Stomach smooth muscle (tissue), 2 donors: ENCODE measurements at regions not wholly inside any gene's neighbourhood (a gene's known extent, or its start where the extent isn't known, plus 50 kb on each side); places are given as distances from the start of the nearest gene placed in this dataset.

Source experiments
- H3K27ac ChIP-seq: one replicate; pipeline ENCODE4 v1.7.0; 2013; ENCODE audit warnings: mild to moderate bottlenecking, low read length, inconsistent platforms
- H3K27me3 ChIP-seq, 2 donors: one replicate each; pipeline ENCODE4 v1.7.0; 2013; ENCODE audit warnings: low read length in 2 of 2; ENCODE audit not compliant: insufficient read depth in 2 of 2, control insufficient read depth in 1 of 2
- H3K36me3 ChIP-seq, 2 donors: one replicate each; pipeline ENCODE4 v1.7.0; 2013; ENCODE audit warnings: low read length in 2 of 2; ENCODE audit not compliant: control insufficient read depth in 2 of 2, insufficient read depth in 2 of 2
- H3K4me1 ChIP-seq: one replicate; pipeline ENCODE4 v1.7.0; 2013; ENCODE audit warnings: low read length; ENCODE audit not compliant: control insufficient read depth, insufficient read depth
- H3K4me3 ChIP-seq, 2 donors: one replicate each; pipeline ENCODE4 v1.7.0; 2013; ENCODE audit warnings: low read length in 2 of 2
- H3K9ac ChIP-seq, 2 donors: one replicate each; pipeline ENCODE4 v1.7.0; 2013; ENCODE audit warnings: low read length in 2 of 2, mild to moderate bottlenecking in 1 of 2
- H3K9me3 ChIP-seq, 2 donors: one replicate each; pipeline ENCODE4 v1.7.0; 2013; ENCODE audit warnings: low read length in 2 of 2; ENCODE audit not compliant: control insufficient read depth in 2 of 2
- donor health status: healthy.
- donor health status: Pancreatic carcinoma.

DNA sequence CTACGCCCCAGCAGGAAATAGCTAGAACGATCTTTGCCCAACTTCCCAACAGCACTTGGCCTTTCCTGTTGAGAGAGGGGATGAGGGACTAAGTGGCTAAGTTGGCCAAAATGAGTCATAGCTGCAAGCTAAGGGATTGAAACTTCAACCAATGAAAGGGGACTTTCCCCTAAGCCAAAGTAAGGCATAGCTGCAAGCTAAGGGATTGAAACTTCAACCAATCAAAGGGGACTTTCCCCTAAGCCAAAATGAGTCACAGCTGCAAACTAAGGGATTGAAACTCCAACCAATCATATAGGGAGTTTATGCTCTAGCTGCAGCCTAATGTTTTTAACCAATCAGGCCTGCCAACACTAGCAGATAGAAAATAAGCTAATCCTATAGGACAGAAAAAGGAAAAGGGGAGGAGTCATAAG lies 100.5 kb upstream of the SSTR1 start:
- Histone ChIP-seq H3K4me1 (no peaks in the 10 kb centered on the region), H3K9ac (no peak overlapping the region), H3K36me3 (no peaks in the 10 kb centered on the region), H3K4me3 (no peak overlapping the region), H3K27ac (no peak overlapping the region), H3K27me3 (no peaks in the 10 kb centered on the region), H3K9me3 (peaks cover 0 to 3% of the 10 kb centered on the region in 2 donors)

DNA sequence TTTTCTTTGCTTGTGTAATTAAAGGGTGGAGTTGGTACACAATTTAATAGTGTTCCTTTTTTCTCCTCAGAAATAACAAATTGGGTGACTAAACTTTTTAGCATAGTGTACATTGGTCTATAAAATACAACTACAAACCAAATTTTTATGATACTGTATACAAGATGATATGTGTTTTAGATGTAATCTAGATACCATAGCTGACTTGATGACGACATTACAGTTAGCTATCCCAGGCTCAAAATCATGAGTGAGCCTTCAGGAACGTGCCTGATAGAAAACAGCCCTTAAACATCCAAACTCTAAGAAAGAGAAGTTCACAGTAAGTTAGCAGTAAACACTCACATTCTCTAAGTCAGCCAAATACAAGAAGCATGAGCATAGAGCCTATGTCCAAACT lies 99.0 kb upstream of the SSTR1 start:
- Histone ChIP-seq H3K27ac (no peak overlapping the region), H3K36me3 (no peaks in the 10 kb centered on the region), H3K4me1 (no peaks in the 10 kb centered on the region), H3K27me3 (no peaks in the 10 kb centered on the region), H3K4me3 (no peak overlapping the region), H3K9ac (no peak overlapping the region), H3K9me3 (peaks cover 0 to 3% of the 10 kb centered on the region in 2 donors)

DNA sequence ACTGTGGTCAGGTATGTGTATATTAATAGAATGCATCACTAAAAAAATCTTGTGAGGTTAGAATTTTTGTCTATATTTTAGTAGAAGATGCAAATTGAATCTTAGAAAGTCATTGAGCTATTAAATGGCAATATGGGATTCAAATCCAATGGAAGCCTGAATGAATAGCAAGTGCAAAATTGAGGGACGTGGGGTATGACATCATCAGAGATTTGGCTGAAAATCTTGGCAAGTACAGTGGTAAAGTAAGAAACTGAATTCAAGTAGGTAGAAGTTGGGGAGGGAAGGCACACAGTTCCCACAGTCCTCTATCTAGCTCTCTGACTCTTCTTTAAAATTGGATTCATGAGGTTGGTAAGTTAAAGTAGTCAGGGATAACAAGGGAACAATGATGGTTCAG lies 97.4 kb upstream of the SSTR1 start:
- H3K27ac ChIP-seq = no peak overlapping the region
- peaks cover 0 to 3% of the 10 kb centered on the region in 2 donors for H3K9me3 ChIP-seq
- H3K27me3 ChIP-seq = no peaks in the 10 kb centered on the region
- H3K4me3 ChIP-seq = no peak overlapping the region
- no peak overlapping the region for H3K9ac ChIP-seq
- no peaks in the 10 kb centered on the region for H3K4me1 ChIP-seq
- no peaks in the 10 kb centered on the region for H3K36me3 ChIP-seq

DNA sequence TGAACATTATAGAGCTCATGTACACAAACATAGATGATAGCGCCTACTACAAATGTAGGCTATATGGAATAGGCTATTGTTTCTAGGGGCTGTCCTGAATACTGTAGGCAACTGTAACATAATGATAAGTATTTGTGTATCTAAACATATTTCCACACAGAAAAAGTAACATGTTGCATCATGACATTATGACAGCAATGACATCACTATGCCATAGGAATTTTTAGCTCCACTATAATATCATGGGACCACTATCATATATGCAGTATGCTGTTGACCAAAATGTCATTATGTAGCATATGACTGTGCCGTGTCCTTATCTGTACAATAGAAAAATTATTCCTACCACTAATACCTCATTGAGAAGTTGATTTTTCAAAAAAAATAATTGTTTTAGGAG lies 96.7 kb upstream of the SSTR1 start:
- Histone ChIP-seq H3K36me3 (no peaks in the 10 kb centered on the region), H3K4me1 (no peaks in the 10 kb centered on the region), H3K9me3 (peaks cover 0 to 3% of the 10 kb centered on the region in 2 donors), H3K4me3 (no peak overlapping the region), H3K9ac (no peak overlapping the region), H3K27me3 (no peaks in the 10 kb centered on the region), H3K27ac (no peak overlapping the region)

DNA sequence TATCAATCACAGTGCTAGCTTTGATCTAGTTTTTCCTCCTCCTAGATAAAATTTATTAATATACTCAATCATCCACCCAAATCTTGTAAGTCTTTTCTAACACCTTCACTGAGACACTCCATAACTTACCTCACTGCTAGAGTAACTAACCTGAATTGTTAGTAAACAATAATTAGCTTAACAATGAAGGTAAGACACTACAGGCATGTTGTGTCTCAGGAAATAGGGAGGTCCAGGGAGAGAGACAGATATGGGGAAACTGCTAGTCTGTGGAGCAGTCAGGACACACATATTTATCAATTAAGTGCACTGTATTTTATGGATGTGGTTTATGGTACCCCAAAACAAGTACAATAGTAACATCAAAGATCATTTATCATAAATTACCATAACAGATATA lies 94.2 kb upstream of the SSTR1 start:
- Histone ChIP-seq H3K36me3 (no peaks in the 10 kb centered on the region), H3K4me1 (no peaks in the 10 kb centered on the region), H3K9ac (no peak overlapping the region), H3K27ac (no peak overlapping the region), H3K27me3 (no peaks in the 10 kb centered on the region), H3K4me3 (no peak overlapping the region), H3K9me3 (no peaks in the 10 kb centered on the region)

DNA sequence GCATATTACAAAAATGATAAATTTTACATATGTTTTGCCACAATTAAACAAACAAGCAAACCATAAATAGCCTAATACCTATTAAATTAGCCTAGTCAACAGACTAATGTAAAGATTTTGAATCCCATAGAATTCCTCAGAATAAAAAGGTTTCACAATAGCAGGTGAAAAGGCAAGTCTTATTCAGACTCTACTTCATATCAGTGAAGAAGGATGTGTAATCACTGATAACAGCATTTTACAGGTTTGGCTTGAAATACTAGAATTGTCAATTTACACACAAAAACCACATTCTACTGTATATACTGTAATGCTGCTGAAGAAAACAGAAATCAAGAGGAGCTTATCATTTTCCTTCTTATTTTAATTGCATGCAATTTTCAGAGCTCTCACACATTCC lies 90.8 kb upstream of the SSTR1 start:
- no peak overlapping the region for H3K27ac ChIP-seq
- no peaks in the 10 kb centered on the region for H3K9me3 ChIP-seq
- H3K4me3 ChIP-seq = no peak overlapping the region

DNA sequence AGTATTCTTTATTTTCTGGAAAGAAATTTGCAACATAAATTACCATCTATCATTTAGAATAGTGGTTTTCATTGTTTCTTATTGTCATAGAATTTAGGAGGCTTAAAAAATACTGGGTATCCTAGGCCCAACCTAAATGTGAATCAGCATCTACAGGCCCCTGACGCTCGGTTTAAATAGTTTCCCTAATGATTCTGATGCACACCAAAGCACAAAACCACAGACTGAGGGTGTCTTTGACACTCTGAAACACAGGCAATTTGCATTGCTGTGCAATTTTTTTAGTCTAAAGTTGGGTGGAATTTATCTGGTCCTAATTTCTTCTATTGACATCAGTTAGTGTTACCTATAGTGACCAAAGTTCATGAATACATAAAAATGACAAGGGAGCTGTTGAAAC lies 87.6 kb upstream of the SSTR1 start:
- Histone ChIP-seq H3K4me1 (no peaks in the 10 kb centered on the region), H3K27ac (no peak overlapping the region), H3K36me3 (no peaks in the 10 kb centered on the region), H3K4me3 (no peak overlapping the region), H3K9ac (no peak overlapping the region), H3K27me3 (no peaks in the 10 kb centered on the region), H3K9me3 (no peaks in the 10 kb centered on the region)

More for the DNA sequence above, 90.8 kb upstream of the SSTR1 start:
- no peaks in the 10 kb centered on the region for H3K27me3 ChIP-seq
- no peaks in the 10 kb centered on the region for H3K36me3 ChIP-seq
- no peak overlapping the region for H3K9ac ChIP-seq
- H3K4me1 ChIP-seq = no peaks in the 10 kb centered on the region

DNA sequence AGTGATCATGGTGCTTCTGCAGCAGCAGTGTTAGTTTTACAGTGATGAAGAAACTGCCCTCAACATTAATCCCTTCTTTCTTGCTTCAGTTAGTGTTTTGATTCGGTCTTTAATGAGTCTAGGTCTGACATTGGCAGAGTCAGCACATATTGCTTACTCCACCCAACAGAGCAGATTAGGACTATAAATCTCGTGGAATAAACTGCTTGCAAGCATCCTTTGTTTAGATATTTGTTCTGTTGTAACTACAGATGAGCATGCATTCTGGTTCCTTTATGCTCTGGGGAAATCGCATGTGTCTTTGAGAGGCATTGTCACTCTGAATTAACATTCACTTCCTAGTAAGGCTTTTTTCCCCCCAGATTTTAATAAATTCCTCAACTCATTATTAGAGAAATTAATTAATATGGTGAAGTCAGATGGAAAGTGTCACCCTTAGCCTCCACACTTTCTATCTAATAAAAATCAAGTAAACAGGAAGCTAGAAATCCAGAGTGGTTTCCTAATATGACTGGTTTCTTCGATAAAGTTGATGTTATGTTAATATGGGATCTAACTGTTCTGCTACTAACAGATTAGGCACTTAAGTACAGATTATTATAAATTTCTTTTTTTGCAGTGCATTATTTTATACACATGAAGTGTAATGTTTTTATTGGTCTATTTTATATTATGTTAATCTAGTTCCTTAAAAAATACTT lies 86.2 kb upstream of the SSTR1 start:
- Histone ChIP-seq H3K9ac (no peak overlapping the region), H3K36me3 (no peaks in the 10 kb centered on the region), H3K9me3 (no peaks in the 10 kb centered on the region)

DNA sequence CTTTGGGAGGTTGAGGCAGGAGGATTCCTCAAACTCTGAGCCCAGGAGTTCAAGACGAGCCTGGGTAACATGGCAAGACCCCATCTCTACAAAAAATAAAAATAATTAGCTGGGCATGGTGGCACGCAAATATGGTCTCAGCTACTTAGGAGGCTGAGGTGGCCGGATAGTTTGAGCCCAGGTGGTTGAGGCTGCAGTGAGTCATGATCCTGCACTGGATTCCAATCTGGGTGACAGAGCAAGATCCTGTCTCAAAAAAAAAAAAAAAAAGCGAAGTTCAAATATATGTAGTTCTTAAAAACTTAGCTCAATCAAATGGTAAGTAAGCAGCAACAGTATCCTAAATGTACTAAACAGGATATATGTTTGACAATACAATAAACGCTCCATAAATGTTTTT lies 85.5 kb upstream of the SSTR1 start:
- Histone ChIP-seq H3K36me3 (no peaks in the 10 kb centered on the region), H3K27ac (no peak overlapping the region), H3K9me3 (no peaks in the 10 kb centered on the region), H3K4me1 (no peaks in the 10 kb centered on the region), H3K27me3 (no peaks in the 10 kb centered on the region), H3K4me3 (no peak overlapping the region), H3K9ac (no peak overlapping the region)

More for the DNA sequence above, 86.2 kb upstream of the SSTR1 start:
- Histone ChIP-seq H3K27ac (no peak overlapping the region), H3K27me3 (no peaks in the 10 kb centered on the region), H3K4me1 (no peaks in the 10 kb centered on the region), H3K4me3 (no peak overlapping the region)

DNA sequence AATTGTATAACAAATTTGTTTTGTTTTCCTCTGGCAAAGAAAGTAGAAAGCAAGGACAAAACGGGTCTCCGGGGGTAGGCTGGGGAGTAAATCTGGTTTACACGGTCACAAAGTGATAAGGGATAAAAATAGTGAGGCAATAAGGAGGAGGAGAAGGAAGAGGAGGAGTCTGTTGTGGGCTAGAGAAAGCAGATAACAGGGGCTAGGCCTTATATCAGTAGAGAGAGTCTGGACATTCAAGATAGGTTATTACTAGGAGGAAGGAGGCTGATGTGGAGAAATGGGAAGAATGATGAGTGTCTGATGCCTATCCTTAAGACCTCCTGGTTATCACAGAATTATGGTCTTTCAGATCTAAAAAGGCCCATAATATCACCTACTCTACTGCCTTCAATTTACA lies 83.2 kb upstream of the SSTR1 start:
- Histone ChIP-seq H3K9ac (no peak overlapping the region), H3K9me3 (no peaks in the 10 kb centered on the region), H3K36me3 (no peaks in the 10 kb centered on the region), H3K27ac (no peak overlapping the region), H3K4me3 (no peak overlapping the region), H3K4me1 (no peaks in the 10 kb centered on the region), H3K27me3 (no peaks in the 10 kb centered on the region)

DNA sequence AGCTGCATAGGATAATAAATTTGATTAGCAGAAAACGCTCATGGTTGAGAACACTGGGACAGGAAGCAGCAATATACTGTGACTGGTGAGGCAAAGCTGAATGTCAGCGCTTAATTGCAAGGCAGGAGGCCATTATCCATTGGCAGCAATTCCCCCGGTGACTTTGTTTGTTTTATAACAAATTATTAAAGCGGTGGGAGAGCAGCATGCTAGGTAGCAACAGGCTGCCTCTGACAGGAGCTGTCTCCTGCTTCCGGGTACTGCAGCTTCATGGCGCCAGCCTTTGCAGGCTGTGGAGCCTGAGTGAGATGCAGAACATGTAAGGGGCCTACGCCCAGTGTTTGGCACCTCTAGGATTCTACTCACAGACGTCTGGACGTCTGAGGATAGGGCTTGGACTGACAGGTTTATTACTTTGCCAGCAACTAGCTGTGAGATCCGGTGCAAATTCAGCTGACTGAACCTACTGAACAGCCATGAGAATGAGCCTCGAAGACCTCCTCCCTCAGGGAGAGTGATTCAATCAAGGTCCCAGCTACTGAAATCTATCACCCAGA lies 82.1 kb upstream of the SSTR1 start:
- Histone ChIP-seq H3K4me1 (no peaks in the 10 kb centered on the region), H3K4me3 (no peak overlapping the region), H3K27me3 (no peaks in the 10 kb centered on the region), H3K27ac (no peak overlapping the region), H3K36me3 (no peaks in the 10 kb centered on the region), H3K9ac (no peak overlapping the region), H3K9me3 (no peaks in the 10 kb centered on the region)
